ENCODE measurements at regions not wholly inside any gene's neighbourhood (a gene's known extent, or its start where the extent isn't known, plus 50 kb on each side); places are given as distances from the start of the nearest gene placed in this dataset.

DNA sequence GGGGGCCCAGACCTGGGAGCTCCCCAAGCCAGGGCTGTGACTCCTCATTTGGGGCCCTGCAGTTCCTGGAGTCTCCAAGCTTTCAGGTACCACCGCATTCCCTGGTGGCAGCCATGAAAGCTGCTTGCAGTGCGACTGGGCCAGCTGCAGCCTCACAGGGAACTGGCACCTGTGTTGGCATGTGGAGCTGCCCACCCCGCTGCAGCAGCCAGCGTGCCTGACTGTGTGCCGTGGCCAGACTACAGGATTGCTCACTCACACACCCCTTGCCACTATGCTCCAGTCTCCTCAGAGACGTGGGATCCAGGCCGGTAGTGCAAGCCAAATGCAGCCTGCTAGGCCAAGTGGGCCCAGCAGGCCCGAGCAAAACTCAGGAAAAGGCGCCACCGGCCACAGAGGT, 450.7 kb downstream of the COL12A1 start:
- TF ChIP-seq, protein P1, sequence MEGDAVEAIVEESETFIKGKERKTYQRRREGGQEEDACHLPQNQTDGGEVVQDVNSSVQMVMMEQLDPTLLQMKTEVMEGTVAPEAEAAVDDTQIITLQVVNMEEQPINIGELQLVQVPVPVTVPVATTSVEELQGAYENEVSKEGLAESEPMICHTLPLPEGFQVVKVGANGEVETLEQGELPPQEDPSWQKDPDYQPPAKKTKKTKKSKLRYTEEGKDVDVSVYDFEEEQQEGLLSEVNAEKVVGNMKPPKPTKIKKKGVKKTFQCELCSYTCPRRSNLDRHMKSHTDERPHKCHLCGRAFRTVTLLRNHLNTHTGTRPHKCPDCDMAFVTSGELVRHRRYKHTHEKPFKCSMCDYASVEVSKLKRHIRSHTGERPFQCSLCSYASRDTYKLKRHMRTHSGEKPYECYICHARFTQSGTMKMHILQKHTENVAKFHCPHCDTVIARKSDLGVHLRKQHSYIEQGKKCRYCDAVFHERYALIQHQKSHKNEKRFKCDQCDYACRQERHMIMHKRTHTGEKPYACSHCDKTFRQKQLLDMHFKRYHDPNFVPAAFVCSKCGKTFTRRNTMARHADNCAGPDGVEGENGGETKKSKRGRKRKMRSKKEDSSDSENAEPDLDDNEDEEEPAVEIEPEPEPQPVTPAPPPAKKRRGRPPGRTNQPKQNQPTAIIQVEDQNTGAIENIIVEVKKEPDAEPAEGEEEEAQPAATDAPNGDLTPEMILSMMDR (IDR thresholded peaks at IDR 0.05) = no peak
- TF ChIP-seq POLR2A (IDR thresholded peaks at IDR 0.05) = no peak

Measured in uterus (tissue), 2 donors.